ENCODE measurements at regions not wholly inside any gene's neighbourhood (a gene's known extent, or its start where the extent isn't known, plus 50 kb on each side); places are given as distances from the start of the nearest gene placed in this dataset.

DNA sequence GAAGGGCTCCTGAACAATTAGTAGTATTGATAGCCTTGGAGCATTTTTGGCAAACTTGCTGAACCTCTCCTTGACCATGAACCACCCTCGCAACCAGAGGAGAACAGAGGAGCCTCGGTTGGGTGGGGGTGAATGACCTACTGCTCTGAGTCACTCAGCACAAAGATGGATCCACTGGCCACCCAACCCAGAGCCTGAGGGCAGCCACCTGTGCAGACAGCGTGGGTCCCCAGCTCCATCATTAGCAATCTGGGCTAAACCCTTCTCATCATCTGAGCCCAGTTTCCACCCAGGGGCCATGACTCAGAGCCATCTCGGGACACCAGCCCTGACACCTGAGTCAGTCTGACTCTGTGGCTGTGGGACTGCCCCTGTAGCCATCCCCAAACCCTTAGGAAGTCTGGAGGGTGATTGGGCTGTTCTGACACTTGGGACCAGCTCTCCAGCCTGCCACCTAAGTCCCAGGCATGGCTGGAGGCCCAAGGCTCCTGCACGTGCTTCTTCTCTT, 171.8 kb upstream of the GPR26 start:
- no peak overlapping the region for H3K4me3 ChIP-seq
- intact Hi-C loops (cut with DNase I): no loop called here
- no peaks in the 10 kb centered on the region for H3K4me1 ChIP-seq
- no peaks in the 10 kb centered on the region for H3K36me3 ChIP-seq
- 60 to 92% methylated on average over 1 to 2 of the region's 5 CpGs for WGBS, 2 donors
- H3K9me3 ChIP-seq: no peaks in the 10 kb centered on the region
- no peak for DNase-seq
- peaks cover 0 to 57% (median 0%) of the 10 kb centered on the region in 4 donors for H3K27me3 ChIP-seq
- TF ChIP-seq POLR2A (IDR thresholded peaks at IDR 0.05): no peak
- TF ChIP-seq, protein P1, sequence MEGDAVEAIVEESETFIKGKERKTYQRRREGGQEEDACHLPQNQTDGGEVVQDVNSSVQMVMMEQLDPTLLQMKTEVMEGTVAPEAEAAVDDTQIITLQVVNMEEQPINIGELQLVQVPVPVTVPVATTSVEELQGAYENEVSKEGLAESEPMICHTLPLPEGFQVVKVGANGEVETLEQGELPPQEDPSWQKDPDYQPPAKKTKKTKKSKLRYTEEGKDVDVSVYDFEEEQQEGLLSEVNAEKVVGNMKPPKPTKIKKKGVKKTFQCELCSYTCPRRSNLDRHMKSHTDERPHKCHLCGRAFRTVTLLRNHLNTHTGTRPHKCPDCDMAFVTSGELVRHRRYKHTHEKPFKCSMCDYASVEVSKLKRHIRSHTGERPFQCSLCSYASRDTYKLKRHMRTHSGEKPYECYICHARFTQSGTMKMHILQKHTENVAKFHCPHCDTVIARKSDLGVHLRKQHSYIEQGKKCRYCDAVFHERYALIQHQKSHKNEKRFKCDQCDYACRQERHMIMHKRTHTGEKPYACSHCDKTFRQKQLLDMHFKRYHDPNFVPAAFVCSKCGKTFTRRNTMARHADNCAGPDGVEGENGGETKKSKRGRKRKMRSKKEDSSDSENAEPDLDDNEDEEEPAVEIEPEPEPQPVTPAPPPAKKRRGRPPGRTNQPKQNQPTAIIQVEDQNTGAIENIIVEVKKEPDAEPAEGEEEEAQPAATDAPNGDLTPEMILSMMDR (IDR thresholded peaks at IDR 0.05): no peak
- H3K27ac ChIP-seq: no peak overlapping the region

GRCh38 chr10:123496375-123496774, 169.8 kb upstream of the GPR26 start:
- intact Hi-C loops (cut with DNase I): no loop called here
- Histone ChIP-seq H3K27ac (no peak overlapping the region), H3K4me1 (no peaks in the 10 kb centered on the region), H3K36me3 (no peaks in the 10 kb centered on the region), H3K9me3 (no peaks in the 10 kb centered on the region), H3K27me3 (peaks cover 0 to 37% (median 0%) of the 10 kb centered on the region in 4 donors), H3K4me3 (no peak overlapping the region)
- DNase-seq: no peak
- 32 to 44% methylated on average over 5 to 6 of the region's 6 CpGs for WGBS, 2 donors
- TF ChIP-seq, protein P1 (IDR thresholded peaks at IDR 0.05): no peak
- no peak for TF ChIP-seq POLR2A (IDR thresholded peaks at IDR 0.05)

DNA sequence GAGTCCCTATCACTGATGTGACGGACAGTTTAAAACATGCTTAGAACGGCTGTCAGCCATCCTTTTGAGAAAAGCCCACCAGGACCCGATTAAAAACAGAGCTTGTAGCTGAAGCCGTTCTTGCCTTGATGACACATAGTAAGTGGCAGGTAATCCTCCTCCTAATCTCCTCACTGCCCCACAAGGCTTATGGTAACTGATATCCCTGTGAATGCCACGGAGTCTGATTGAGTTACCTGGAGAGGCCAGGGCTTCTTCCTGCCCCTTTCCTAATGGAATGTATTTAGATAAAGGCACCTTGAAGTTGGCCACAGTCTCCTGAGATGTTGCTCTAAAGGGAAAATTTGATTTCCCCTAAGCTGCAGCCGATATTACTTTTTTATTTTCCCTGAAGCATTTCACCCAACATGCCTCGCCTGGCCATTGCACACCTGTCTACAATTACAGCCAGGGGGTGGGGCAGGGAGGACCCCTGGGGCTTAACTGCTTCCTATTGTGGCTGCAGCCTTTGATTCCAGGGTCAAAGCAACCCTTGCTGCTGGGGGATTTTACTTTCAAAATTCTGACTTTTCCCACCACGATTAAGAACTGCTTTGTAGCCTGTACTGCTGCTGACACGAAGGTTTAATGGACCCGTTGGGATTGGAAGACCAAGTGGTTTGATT, 169.0 kb upstream of the GPR26 start:
- no peaks in the 10 kb centered on the region for H3K9me3 ChIP-seq
- no peak overlapping the region for H3K27ac ChIP-seq
- 64 to 66% methylated on average over 10 of the region's 10 CpGs for WGBS, 2 donors
- H3K4me3 ChIP-seq: no peak overlapping the region
- TF ChIP-seq POLR2A (IDR thresholded peaks at IDR 0.05): no peak
- TF ChIP-seq, protein P1 (IDR thresholded peaks at IDR 0.05): no peak
- intact Hi-C loops (cut with DNase I): no loop called here
- no peaks in the 10 kb centered on the region for H3K4me1 ChIP-seq
- DNase-seq: no peak
- H3K27me3 ChIP-seq: peaks cover 0 to 29% (median 0%) of the 10 kb centered on the region in 4 donors
- no peaks in the 10 kb centered on the region for H3K36me3 ChIP-seq

DNA sequence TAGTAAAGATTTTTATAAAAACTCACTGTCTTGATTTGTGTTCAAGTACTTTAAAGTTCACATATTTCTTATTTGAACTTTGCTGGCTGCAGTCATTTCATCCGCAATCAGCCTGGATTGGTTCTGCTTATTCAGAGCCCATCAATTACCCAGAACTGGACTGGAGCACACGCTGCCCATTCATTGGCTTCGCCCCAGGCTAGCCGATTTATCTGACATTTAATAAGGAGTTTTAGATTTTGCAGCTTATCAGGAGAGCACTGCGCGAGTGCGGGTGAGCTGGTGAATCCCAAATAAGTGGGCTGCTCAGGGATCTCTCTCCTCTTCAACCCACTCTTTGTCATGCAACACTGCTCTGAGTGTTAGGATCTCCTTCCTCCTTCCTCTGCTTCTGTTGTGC, 166.0 kb upstream of the GPR26 start:
- peaks cover 0 to 3% (median 0%) of the 10 kb centered on the region in 3 donors for H3K4me1 ChIP-seq
- WGBS, 2 donors: 83 to 87% methylated on average over 7 of the region's 7 CpGs
- intact Hi-C loops (cut with DNase I): no loop called here
- H3K36me3 ChIP-seq: no peaks in the 10 kb centered on the region
- peaks cover 0 to 5% (median 0%) of the 10 kb centered on the region in 4 donors for H3K27me3 ChIP-seq
- no peak overlapping the region for H3K4me3 ChIP-seq
- DNase-seq: no peak
- no peak overlapping the region for H3K27ac ChIP-seq
- H3K9me3 ChIP-seq: no peaks in the 10 kb centered on the region
- TF ChIP-seq, protein P1 (IDR thresholded peaks at IDR 0.05): no peak
- TF ChIP-seq POLR2A (IDR thresholded peaks at IDR 0.05): no peak

DNA sequence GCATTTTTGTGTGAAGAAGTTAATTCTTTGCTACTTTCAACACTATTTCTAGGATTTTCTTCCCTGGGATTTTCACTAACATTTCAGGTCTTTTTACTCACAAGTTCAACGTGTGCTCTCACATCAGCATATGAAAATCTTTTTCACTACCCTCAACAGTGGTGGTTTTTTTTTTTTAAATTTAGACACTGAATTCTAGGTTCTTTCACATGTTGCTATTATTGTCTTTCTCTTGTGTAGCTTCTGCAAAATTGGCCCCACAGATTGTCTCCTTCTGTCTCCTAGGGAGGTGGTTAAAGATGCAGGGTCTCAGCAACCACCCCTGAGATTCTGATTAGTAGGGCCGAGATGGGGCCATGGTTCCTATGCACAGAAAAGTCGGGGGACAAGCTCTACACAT, 165.0 kb upstream of the GPR26 start:
- 70 to 79% methylated on average over 3 of the region's 3 CpGs for WGBS, 2 donors
- intact Hi-C loops (cut with DNase I): no loop called here
- no peak overlapping the region for H3K4me3 ChIP-seq

More for the DNA sequence above, 165.0 kb upstream of the GPR26 start:
- no peak overlapping the region for H3K27ac ChIP-seq
- TF ChIP-seq POLR2A (IDR thresholded peaks at IDR 0.05): no peak
- TF ChIP-seq, protein P1 (IDR thresholded peaks at IDR 0.05): no peak
- peaks cover 0 to 7% (median 0%) of the 10 kb centered on the region in 4 donors for H3K27me3 ChIP-seq
- no peak for DNase-seq
- no peaks in the 10 kb centered on the region for H3K36me3 ChIP-seq
- peaks cover 0 to 3% (median 0%) of the 10 kb centered on the region in 3 donors for H3K4me1 ChIP-seq
- no peaks in the 10 kb centered on the region for H3K9me3 ChIP-seq

Data from esophagus squamous epithelium (tissue), 5 donors.